HL-60 (cell line): ENCODE measurements at regions not wholly inside any gene's neighbourhood (a gene's known extent, or its start where the extent isn't known, plus 50 kb on each side); places are given as distances from the start of the nearest gene placed in this dataset.

Experiments
- DNase-seq, 2 experiments: peaks; one replicate each; pipeline ENCODE4 v3.0.0-alpha.2; 2010 to 2020; ENCODE audit warnings: low read depth in 1 of 2, low spot score in 1 of 2
- H3K27ac ChIP-seq: fragments of 250-450 bp; sonication (Bioruptor Pico); replicated peaks from 2 replicates; pipeline ENCODE4 v1.5.1; 2020; ENCODE audit warnings: mild to moderate bottlenecking, moderate library complexity
- H3K27me3 ChIP-seq: fragments of 250-450 bp; sonication (Bioruptor Pico); 2 replicates; pipeline ENCODE4 v1.5.1; 2021; ENCODE audit warnings: mild to moderate bottlenecking, moderate library complexity; ENCODE audit not compliant: insufficient read depth, poor library complexity, severe bottlenecking
- H3K4me3 ChIP-seq: replicated peaks from 2 replicates; pipeline ENCODE4 v1.5.1; 2011; ENCODE audit warnings: mild to moderate bottlenecking, control low read depth, low read length; ENCODE audit not compliant: insufficient read depth
- GABPA ChIP-seq: IDR thresholded peaks from 2 replicates; pipeline ENCODE4 v1.6.1; 2012; ENCODE audit warnings: low read depth
- POLR2AphosphoS5 ChIP-seq: IDR thresholded peaks from 2 replicates; pipeline ENCODE4 v1.6.1; 2012; ENCODE audit warnings: low read depth
- SPI1 ChIP-seq: IDR thresholded peaks from 2 replicates; pipeline ENCODE4 v1.6.1; 2012; ENCODE audit warnings: low read depth, mild to moderate bottlenecking, borderline replicate concordance
- TF ChIP-seq, protein P1 (sequence below): IDR thresholded peaks from one replicate; pipeline ENCODE4 v1.5.1; 2011; ENCODE audit warnings: low read length, control low read depth, inconsistent platforms; ENCODE audit not compliant: insufficient read depth
- TF ChIP-seq, protein P2 (sequence below): IDR thresholded peaks from 2 replicates; pipeline ENCODE4 v1.6.1; 2012; ENCODE audit warnings: low read depth; ENCODE audit not compliant: insufficient replicate concordance

DNA sequence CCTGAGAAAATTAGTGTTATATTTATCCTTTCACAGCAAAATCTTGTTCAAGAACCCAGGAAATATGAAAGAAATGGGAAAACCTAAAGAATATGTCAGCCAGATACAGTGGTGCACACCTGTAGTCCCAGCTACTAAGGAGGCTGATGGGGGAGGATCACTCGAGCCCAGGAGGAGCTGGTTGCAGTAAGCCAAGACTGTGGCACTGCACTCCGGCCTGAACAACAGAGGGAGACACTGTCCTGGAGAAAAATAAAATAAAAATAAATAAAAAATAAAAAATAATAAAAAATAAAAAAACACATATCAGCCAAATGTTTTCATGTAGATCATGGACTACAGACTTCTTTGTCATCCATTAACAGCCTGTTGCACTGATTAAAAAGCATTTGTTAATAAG is 244.8 kb upstream of the KLHL1 start:
- DNase-seq = no peak

DNA sequence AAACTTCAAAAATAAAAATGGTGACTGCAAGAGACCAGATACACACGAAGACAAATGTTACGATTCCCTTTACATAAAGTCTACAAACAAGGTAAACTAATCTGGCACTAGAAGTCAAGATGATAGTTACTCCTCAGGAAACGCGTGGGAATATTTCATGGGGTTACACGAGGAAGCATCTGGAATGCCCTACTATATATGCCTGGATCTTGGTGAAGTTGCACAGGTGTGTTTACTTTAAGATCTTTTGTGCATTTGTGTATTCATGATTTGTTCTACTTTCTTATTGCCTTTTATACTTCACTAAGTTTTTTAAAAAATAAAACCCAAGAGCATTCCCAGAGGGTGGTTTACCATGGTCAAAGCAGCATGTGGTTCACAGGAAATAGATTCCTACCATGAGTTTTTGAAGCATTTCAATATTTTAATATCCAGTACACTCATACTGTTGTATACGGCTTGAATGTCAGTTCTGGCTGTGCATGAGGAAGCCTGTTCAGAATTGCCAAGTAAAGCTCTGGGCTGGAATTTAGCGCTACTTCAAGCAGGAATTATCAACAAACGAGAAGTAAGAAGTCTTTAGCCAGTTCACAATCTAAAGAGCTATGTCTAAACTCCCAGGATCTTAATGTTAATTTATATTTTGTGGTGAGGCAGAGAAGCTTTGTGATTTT is 239.8 kb upstream of the KLHL1 start:
- DNase-seq = no peak
- Histone ChIP-seq H3K27me3 (no peaks in the 10 kb centered on the region), H3K27ac (no peak overlapping the region), H3K4me3 (no peak overlapping the region)
- TF ChIP-seq, protein P1, sequence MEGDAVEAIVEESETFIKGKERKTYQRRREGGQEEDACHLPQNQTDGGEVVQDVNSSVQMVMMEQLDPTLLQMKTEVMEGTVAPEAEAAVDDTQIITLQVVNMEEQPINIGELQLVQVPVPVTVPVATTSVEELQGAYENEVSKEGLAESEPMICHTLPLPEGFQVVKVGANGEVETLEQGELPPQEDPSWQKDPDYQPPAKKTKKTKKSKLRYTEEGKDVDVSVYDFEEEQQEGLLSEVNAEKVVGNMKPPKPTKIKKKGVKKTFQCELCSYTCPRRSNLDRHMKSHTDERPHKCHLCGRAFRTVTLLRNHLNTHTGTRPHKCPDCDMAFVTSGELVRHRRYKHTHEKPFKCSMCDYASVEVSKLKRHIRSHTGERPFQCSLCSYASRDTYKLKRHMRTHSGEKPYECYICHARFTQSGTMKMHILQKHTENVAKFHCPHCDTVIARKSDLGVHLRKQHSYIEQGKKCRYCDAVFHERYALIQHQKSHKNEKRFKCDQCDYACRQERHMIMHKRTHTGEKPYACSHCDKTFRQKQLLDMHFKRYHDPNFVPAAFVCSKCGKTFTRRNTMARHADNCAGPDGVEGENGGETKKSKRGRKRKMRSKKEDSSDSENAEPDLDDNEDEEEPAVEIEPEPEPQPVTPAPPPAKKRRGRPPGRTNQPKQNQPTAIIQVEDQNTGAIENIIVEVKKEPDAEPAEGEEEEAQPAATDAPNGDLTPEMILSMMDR = no peak
- TF ChIP-seq, protein P2, sequence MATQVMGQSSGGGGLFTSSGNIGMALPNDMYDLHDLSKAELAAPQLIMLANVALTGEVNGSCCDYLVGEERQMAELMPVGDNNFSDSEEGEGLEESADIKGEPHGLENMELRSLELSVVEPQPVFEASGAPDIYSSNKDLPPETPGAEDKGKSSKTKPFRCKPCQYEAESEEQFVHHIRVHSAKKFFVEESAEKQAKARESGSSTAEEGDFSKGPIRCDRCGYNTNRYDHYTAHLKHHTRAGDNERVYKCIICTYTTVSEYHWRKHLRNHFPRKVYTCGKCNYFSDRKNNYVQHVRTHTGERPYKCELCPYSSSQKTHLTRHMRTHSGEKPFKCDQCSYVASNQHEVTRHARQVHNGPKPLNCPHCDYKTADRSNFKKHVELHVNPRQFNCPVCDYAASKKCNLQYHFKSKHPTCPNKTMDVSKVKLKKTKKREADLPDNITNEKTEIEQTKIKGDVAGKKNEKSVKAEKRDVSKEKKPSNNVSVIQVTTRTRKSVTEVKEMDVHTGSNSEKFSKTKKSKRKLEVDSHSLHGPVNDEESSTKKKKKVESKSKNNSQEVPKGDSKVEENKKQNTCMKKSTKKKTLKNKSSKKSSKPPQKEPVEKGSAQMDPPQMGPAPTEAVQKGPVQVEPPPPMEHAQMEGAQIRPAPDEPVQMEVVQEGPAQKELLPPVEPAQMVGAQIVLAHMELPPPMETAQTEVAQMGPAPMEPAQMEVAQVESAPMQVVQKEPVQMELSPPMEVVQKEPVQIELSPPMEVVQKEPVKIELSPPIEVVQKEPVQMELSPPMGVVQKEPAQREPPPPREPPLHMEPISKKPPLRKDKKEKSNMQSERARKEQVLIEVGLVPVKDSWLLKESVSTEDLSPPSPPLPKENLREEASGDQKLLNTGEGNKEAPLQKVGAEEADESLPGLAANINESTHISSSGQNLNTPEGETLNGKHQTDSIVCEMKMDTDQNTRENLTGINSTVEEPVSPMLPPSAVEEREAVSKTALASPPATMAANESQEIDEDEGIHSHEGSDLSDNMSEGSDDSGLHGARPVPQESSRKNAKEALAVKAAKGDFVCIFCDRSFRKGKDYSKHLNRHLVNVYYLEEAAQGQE = no peak
- TF ChIP-seq POLR2AphosphoS5 = no peak
- TF ChIP-seq SPI1 = no peak
- TF ChIP-seq GABPA = no peak

More for the DNA sequence above, 244.8 kb upstream of the KLHL1 start:
- Histone ChIP-seq H3K4me3 (no peak overlapping the region), H3K27me3 (no peaks in the 10 kb centered on the region), H3K27ac (no peak overlapping the region)
- no peak for TF ChIP-seq SPI1
- TF ChIP-seq, protein P2 = no peak

DNA sequence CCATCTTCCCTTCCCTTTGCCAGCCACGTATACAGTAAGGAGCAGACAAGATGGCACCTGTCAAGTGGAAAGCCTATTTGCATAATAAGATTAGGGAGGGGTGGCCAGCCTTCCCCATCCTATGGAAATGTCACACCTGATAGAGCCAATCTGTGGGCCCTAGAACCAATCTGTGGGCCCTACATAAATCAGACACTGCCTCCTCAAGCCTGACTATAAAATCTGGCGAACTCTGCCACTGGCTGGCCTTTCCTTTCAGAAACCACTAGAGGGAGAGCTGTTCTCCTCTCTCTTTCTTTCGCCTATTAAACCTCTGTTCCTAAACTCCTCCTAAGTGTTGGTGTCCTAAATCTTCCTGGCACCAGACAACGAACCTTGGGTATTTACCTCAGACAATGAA is 231.5 kb upstream of the KLHL1 start:
- no peak overlapping the region for H3K4me3 ChIP-seq
- DNase-seq = peak in 1 of 2 experiments; percentile 32
- H3K27ac ChIP-seq = no peak overlapping the region
- no peaks in the 10 kb centered on the region for H3K27me3 ChIP-seq
- TF ChIP-seq, protein P1 = peak; percentile 39
- no peak for TF ChIP-seq POLR2AphosphoS5

DNA sequence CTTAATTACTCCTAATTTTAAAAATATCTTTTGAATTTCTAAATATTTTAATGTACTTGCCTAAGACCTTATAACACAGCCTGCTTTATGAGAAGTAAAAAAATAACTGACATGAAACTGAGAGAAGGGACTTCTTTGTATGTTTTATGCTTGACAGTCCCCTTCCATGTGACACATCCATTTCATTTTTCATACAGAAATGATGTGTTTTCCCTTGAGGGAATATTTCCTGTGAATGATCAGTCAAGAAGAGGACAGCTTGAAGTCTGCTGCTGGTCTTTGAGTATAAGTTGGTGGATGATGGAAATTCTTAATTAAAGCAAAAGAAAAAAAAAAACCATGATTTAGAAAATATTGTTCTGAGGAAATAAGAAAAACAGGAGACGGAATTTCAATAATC is 230.4 kb upstream of the KLHL1 start:
- Histone ChIP-seq H3K27ac (no peak overlapping the region), H3K27me3 (no peaks in the 10 kb centered on the region), H3K4me3 (no peak overlapping the region)
- TF ChIP-seq GABPA = no peak
- no peak for TF ChIP-seq SPI1
- no peak for TF ChIP-seq POLR2AphosphoS5
- TF ChIP-seq, protein P2 = no peak
- TF ChIP-seq, protein P1 = no peak
- no peak for DNase-seq
